NCI-H524 treated with DMSO at 0.1 percent for 48 hours (cell line): ENCODE measurements at regions not wholly inside any gene's neighbourhood (a gene's known extent, or its start where the extent isn't known, plus 50 kb on each side); places are given as distances from the start of the nearest gene placed in this dataset.

Source experiments
- DNase-seq: peaks from one replicate; lab custom pipeline; 2025; lab: John Stamatoyannopoulos, UW

DNA sequence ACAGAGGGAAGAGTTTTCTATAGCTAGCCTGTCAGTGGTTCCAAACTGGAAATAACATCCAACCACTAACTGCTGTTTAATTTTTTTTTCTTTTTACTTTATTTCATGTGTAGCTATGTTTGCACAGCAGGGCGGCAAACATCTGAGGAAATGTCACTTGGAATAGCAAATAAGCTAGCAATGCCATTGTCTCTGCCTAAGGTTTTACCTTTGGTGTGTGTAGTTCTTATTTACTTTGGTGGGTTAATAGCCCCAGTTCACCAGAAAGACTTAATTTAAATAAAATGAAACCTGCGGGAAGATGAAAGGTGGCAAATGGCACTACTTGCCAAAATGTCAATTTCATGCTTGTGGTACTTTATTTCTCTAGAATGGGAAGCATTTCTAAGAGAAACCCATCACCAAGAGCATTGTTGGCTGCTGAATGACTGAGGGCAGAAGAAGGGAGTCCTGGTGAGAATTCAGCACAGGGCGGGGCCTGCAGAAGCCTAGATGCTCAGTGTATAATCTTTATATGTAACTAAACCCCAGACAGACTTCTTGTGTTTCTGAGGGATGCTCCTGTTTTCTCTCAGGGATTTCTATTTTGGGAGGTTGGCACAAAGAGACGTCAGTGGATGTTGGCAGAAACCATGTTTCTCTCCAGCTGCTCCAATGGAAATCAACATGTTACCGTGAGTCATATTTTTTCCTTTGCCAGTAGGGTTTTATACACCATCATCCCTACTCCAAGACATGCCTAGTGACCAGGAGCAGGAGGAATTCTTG lies 300.4 kb upstream of the NT5C1B start:
- DNase-seq = no peak

DNA sequence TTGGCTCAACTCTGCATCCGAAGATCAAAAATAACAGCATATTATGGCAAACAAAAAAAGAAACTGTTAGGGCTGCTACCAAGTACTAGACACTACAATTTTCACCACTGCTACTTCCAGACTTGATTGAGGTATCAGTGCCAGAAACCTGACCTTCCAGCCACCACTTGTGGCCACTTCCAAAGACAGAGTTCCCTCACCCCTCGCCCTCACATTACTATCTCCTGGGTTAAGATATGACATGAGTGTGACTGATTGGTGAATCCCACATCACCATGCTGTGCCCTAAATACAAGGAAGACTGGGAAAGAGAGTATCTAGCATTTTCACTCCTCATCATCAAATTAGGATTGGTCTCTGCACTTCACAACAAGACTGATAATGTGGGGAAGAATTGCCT lies 296.1 kb upstream of the NT5C1B start:
- no peak for DNase-seq

GRCh38 chr2:18883616-18884456 lies 294.5 kb upstream of the NT5C1B start:
- DNase-seq = no peak

- no peak for DNase-seq
Observed at GRCh38 chr2:18871430-18871829, 282.1 kb upstream of the NT5C1B start.

DNA sequence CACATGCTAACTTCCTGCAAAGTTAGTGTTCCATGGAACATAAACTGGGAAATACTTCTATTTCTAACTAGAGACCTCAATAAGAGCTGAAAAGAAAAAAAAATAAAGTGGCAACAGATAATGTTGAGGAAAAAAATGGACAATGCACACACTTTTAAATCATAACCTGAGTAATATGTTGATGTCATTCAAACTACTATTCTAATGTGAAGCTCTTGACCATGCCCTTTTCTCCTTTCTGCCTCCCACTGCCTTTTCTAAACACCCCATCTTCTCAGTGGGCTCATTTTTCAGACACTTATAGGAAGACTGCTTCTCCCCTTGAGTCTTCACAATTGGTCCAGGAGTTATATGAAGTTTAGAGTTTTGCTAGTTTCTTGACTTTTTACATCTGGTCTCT lies 280.9 kb upstream of the NT5C1B start:
- no peak for DNase-seq

DNA sequence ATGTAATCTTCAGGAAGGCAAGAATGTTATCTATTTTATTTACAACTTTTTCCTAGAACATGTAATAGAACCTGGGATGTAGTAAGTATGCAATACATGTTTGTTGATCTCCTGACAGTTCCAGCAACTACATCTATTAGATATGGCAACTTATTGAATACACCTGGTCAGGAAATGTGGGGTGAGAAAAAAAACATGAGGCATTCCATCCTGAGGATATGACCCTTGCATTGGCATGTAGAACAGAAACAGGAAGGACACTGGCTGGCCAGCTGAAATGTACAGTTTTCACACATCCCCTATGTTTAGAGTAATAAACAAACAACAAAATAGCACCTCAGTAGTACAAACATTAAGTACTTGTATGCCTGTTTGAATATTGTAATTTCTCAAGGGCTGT lies 272.6 kb upstream of the NT5C1B start:
- no peak for DNase-seq

DNA sequence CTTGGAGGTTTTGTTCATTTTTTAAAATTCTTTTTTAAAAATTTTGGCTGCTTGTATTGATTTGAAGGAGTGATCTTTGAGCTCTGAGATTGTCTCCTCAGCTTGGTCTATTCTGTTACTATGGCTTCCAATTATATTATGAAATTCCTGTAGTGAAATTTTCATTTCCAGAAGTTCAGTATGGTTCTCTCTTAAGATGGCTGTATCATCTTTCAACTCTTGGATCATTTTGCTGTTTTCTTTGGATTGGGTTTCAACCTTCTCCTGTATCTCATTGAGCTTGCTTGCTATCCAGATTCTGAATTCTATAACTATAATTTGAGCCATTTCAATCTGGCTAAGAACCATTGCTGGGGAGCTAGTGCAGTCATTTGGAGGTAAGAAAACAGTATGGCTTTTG lies 270.8 kb upstream of the NT5C1B start:
- DNase-seq = no peak

DNA sequence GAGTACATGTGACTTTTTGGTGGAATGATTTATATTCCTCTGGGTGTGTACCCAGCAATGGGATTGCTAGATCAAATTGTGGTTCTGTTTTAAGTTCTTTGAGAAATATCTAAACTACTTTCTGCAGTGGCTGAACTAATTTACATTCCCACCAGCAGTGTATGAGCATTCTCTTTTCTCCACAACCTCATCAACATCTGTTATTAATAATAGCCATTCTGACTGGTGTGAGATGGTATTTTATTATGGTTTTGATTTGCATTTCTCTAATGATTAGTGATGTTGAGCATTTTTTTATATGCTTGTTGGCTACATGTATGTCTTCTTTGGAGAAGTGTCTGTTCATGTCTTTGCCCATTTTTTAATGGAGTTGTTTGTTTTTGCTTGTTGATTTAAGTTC lies 267.4 kb upstream of the NT5C1B start:
- no peak for DNase-seq

- DNase-seq = peak; percentile 2
Observed at GRCh38 chr2:18855027-18855426, 265.7 kb upstream of the NT5C1B start.

DNA sequence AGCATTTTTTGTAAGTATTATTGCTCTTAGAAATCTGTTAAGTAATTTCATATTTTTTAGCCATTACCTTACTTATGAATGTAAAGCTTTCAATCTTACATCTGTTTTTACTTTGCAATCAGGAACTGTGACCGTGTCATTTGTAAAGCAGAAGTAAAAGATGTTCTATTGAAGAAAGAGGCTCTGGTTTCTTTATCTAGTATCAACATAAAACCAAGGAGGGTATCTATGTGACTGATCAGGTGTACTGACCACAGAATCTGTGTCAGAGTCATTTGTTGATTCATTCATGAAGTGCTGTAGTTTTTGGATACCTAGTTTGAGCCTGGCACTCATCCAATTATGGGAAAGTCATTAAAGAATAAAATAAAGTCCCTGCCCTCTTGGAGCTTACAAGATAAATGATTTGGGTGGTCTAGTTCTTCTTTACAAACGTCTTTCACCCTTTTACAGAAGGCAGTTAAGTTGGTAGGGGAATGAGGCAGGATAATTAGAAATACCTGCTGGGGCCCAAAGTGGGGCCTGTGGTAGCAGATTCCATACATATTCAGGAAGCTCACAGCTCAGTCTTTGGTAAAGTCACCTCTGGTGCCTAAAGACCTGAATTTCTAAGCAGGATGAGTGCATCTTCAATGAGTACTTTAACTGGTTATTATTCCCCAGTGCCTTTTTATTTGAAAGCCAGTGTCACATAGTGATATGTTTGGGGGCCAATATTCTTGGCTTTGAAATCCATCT lies 260.6 kb upstream of the NT5C1B start:
- DNase-seq = no peak

GRCh38 chr2:18848646-18849045 lies 259.3 kb upstream of the NT5C1B start:
- no peak for DNase-seq

- no peak for DNase-seq
Observed at GRCh38 chr2:18845854-18846445, 256.6 kb upstream of the NT5C1B start.

DNA sequence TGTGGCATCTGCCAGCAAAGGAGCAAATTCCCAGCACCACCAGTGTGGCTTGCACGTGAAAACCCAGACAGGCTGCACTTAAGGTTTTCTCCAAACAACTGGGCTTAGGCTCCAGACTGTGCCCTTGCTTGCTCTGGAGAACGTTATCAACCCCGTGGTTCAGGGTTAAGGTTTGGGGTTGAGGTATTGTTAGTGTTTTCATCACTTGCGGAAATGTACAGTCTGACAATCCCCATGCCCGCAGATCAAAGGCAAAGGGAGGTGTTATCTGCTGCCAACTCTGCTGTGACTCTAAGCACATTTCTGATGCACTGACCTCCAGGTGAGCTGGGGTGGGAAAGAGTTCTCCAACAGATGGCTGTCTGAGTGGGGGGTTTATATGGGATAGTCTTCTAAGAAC lies 253.5 kb upstream of the NT5C1B start:
- DNase-seq = no peak

- no peak for DNase-seq
Observed at GRCh38 chr2:18841248-18842150, 252.1 kb upstream of the NT5C1B start.

- no peak for DNase-seq
Observed at GRCh38 chr2:18837240-18837639, 247.9 kb upstream of the NT5C1B start.

DNA sequence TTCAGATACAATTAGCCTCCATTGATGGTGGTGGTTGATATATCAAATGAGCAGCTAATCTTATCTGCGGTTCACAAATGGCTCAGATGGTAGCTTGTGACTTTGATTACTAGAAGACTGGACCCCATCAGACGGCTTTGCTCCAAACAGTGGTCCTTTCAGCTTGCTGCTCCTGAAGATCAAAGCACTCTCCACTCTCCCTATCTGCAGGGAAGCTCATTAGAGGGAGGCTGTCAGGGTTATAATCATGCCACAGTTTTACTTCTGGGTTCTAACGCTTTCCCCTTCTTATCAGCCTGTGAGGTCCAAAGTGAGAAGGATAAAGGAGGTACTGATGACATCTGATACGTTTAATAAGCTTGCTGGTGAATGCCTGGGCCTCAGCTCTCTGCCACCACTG lies 247.1 kb upstream of the NT5C1B start:
- DNase-seq = no peak

DNA sequence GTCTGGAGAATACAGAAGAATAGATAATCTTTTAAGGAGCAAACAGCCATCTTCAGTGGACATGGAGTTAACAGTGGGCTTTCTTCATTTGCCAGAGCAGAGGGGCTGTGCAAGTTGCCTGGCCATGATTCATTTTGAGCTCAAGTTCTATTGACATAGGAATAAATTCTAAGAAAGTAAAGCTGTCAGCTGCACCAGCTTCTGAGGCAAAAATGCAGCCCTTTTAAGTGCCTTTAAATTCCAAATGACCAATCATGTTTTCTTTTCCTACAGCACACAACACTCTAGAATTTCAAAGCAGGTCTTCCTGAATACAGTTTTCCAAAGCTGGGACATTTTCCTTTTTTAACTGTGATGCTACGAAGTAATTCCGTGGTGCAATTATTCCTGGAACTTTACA lies 246.4 kb upstream of the NT5C1B start:
- DNase-seq = no peak

DNA sequence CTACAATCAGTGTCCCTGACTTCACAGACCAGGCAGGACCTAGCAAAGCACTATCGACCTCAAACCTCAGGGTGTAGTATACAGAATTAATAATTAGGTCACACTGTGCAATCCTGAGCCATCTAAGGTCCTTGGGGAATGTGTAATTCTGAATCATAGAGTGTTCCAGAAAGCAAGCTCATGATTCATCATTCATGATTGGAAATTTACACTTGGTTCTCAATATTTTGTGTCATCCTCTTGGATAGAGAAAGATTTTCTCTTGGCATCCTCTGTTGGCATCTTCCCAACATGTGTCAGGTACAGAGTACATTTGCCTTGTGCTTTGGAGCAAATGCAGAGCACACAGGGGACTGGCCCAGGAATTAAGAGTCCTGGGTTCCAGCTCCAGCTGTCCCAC lies 245.0 kb upstream of the NT5C1B start:
- DNase-seq = no peak

GRCh38 chr2:18833941-18834340 lies 244.6 kb upstream of the NT5C1B start:
- no peak for DNase-seq

DNA sequence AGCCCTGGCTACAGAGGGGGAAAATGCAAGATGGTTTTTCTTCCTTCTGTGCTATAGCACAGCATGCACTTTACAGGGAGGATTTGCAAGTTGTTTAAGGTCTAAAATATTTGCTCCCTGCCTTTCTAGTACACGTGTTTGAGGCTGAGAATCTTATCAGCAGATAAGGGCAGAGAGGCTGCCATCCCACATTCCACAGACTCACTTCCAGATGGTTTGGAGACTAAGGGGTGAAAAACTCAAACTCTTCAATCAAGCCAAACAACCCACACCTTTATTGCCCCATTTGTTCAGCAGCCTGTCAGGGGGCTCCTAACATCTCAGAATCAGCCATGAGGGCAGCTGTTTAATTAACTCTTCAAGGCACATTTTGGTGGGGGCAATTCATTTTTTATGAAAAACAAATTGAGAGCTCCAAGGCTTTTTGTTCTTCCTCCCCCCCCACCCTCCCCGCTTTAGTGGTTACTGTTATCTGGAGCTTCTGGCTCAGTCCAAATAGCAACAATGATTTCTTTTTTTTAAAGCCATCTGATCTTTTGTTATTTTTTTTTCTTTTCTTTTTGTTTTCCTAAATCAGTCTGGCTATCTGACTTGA lies 242.6 kb upstream of the NT5C1B start:
- DNase-seq = no peak

- DNase-seq = no peak
Observed at GRCh38 chr2:18830962-18831361, 241.6 kb upstream of the NT5C1B start.
